ENCODE measurements at regions not wholly inside any gene's neighbourhood (a gene's known extent, or its start where the extent isn't known, plus 50 kb on each side); places are given as distances from the start of the nearest gene placed in this dataset.

DNA sequence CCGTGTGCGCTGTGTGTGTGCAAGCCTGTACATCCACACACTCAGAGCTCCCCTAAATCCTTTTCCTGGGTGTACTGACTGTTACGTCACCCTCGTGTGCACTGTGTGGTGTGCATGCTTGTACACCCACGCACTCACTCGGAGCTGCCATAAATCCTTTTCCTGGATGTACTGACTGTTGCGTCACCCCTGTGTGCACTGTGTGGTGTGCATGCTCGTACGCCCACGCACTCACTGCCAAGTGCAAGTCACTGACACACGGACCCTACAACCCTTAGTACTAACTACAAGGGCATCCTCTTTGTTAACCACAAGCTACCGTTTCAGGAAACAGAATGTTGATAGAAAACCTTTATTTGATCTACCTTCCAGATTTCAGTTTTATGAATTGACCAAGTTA lies 983.4 kb downstream of the EFNB2 start:
- TF ChIP-seq, protein P1, sequence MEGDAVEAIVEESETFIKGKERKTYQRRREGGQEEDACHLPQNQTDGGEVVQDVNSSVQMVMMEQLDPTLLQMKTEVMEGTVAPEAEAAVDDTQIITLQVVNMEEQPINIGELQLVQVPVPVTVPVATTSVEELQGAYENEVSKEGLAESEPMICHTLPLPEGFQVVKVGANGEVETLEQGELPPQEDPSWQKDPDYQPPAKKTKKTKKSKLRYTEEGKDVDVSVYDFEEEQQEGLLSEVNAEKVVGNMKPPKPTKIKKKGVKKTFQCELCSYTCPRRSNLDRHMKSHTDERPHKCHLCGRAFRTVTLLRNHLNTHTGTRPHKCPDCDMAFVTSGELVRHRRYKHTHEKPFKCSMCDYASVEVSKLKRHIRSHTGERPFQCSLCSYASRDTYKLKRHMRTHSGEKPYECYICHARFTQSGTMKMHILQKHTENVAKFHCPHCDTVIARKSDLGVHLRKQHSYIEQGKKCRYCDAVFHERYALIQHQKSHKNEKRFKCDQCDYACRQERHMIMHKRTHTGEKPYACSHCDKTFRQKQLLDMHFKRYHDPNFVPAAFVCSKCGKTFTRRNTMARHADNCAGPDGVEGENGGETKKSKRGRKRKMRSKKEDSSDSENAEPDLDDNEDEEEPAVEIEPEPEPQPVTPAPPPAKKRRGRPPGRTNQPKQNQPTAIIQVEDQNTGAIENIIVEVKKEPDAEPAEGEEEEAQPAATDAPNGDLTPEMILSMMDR (conservative IDR thresholded peaks at IDR 0.05; ENCODE audit: low read depth, low read length) = no peak
- TF ChIP-seq EZH2 (IDR thresholded peaks at IDR 0.05; ENCODE audit: low read length, unreplicated experiment) = no peak
